Right lung (tissue), 2 donors: ENCODE measurements at regions not wholly inside any gene's neighbourhood (a gene's known extent, or its start where the extent isn't known, plus 50 kb on each side); places are given as distances from the start of the nearest gene placed in this dataset.

ENCODE experiments used
- DNase-seq, 2 donors: peaks; one replicate each; pipeline ENCODE4 v3.0.0-alpha.2; 2013

DNA sequence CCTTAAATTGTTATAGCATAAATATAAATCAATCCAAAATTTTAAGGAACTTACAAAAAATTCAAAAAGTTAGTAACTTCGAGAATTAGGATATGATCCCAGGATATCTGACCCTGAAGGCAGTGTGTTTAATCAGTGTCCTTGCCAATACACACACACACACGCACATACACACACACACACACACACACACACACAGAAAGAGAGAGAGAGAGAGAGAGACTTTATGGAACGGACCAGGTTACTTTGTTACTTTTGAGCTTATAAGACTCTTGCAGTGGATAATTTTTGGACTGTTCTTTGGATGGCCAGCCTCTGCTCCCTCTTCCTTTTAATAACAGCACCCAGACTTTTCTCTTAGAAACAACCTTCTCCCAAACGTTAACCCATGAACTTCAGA lies 322.9 kb downstream of the NFIB start:
- no peak for DNase-seq

DNA sequence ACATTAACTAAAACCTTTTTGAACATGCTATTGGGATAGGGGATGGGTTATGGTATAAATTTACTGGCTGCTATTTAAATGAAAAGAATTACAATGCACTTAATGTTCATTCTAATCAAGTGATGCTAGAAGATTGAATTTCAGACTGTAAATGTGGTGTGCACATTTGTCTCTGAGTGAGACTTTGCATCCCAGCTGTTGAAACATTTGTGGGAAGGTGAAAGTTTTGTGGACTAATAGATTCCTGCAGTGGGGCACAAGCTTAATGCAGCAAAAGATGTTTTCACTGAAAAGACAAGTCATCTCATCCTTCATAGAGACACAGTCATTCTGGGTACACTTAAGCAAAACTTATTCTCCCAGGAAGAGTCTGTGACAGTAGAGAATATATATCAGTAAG lies 323.6 kb downstream of the NFIB start:
- DNase-seq, result no peak

GRCh38 chr9:13988944-13989343 lies 325.0 kb downstream of the NFIB start:
- no peak for DNase-seq

DNA sequence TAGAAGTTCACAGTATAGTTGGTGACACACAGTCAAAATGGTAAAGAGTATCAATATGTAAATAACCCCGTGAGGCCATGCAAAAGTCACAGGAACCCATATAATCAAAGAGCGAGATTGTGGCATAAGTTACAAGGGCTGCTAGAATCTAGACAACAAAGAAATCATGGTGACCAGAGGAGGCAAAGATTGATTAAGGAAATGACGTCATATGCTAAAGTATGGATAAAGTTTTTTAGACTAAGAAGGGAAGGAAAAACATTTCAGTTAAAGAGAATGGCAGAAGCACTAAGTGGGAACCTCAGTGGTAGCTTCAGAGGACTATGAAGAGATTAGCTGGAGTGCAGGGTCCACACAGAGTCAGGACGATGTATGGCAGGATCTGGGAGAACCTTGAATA lies 330.3 kb downstream of the NFIB start:
- no peak for DNase-seq

DNA sequence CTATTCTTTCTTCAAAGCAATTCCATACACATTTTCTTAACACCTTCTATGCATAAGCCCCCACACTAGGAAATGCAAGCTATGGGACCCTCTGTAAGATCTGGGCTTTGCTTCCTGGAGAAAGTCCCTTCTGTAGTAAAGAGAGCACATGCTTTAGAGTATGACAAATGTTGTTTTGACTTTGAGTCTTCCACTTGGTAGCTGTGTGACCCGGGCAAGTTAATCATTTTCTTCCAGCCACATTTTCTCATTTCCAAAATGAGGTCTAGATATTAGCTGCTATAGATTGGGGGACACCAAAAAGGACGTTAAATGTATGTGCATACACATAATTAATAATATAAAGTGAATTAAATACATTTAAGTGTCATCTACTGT lies 334.0 kb downstream of the NFIB start:
- no peak for DNase-seq

DNA sequence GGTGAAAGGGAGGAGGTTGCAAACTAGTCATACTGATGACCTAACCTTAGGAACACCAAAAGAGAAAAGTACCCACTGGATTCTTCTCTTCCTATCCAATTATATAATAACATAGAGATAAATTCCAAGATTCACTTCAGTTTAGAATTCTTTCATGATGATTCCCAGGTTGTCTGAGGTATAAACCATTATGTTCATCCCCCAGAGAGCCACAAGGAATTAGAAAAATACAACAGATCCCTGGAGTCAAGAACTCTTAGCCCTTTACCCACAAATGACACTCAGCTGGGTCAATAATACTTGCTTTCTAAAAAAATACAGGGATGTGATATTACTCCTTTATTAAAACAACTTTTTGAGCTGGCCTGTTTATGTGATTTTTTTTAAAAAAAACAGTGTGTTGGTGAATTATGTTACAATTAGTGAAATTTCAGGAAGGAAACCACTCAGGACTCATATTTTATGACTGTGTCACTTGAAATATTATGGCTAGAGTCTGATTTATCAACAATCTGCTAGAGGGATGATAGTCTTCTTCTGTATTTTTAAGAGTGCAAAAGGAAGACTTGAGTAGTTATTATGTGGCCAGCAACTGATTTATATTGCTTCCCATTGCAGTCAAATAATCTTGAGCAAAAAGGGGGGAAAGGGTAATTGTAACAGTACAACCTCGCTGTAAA lies 338.2 kb downstream of the NFIB start:
- no peak for DNase-seq

DNA sequence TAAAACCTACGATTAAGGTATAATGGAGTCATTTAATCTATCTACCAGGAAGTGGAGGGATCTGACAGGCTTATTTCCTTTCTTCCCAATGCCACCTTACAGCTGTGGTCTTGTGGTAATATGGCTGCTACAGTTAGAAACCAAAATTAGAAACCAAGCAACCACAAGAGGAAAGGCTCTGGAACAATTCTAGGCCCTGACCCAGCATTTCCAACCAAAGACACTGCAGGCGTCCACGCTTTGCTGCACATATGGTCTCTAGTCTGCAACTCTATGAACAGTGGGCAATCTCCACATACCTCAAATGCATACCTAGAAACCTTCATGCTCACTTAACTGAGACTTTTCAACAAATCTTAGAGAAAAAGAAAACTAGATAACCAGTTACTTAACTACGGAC lies 339.1 kb downstream of the NFIB start:
- no peak for DNase-seq

DNA sequence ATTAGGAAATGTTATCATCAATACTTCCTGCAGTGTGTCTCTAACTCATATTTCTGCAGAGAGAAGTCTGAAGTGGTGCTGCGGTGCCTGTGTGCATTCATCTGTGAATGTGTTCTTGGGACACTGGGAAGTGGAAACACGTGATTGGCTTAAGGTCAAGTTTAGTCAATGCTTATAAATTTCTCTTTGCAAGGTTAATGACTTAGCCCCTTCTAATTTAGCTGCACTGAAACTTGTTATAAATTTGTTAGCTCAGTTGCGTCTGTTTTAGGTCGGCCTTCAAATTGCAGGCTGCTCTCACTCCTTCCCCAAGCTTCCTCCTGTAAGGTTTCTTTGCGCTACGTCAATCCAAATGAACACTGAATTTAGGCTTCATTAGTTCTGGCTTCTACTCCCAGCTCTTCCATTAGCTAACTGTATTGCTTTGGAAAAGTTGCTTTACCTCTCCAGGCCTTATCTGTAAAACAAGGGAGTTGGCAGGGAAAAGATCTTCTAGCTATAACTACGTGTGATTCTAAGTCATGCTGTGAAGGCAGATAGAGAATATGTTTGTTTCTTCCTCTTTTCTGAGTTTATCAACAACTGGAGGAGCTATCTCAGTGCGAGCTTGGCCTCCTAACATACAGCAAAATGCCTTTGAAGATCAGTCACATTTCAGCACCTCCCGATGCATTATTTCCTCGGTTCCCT lies 341.8 kb downstream of the NFIB start:
- DNase-seq, result no peak

GRCh38 chr9:13971415-13971814 lies 342.5 kb downstream of the NFIB start:
- no peak for DNase-seq

DNA sequence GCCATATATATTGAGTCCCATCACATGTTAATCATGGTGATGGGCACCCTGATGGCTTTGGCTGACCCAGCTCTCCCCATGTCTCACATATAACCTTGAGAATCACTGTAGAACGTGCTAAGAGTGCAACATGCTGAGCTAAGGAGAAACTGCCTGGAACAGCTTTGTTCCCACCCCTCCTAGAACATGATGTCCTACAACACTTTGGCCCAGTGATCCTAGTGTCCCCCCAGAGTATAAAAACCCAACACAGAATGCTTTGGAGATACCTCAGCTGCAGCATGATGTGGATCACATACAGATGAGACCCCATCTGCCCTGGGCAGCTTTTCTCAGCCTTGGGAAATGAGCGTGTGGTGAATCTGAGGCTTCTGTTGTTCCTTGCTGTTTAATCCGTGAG lies 343.5 kb downstream of the NFIB start:
- DNase-seq, result no peak

- no peak for DNase-seq
These were observed 343.9 kb downstream of the NFIB start for GRCh38 chr9:13970018-13970417.

- DNase-seq, result no peak
These were observed 346.5 kb downstream of the NFIB start for GRCh38 chr9:13967438-13967837.

- no peak for DNase-seq
These were observed 346.9 kb downstream of the NFIB start for GRCh38 chr9:13967011-13967410.

GRCh38 chr9:13963005-13963653 lies 350.8 kb downstream of the NFIB start:
- DNase-seq, result no peak

- no peak for DNase-seq
These were observed 351.9 kb downstream of the NFIB start for GRCh38 chr9:13962006-13962405.

DNA sequence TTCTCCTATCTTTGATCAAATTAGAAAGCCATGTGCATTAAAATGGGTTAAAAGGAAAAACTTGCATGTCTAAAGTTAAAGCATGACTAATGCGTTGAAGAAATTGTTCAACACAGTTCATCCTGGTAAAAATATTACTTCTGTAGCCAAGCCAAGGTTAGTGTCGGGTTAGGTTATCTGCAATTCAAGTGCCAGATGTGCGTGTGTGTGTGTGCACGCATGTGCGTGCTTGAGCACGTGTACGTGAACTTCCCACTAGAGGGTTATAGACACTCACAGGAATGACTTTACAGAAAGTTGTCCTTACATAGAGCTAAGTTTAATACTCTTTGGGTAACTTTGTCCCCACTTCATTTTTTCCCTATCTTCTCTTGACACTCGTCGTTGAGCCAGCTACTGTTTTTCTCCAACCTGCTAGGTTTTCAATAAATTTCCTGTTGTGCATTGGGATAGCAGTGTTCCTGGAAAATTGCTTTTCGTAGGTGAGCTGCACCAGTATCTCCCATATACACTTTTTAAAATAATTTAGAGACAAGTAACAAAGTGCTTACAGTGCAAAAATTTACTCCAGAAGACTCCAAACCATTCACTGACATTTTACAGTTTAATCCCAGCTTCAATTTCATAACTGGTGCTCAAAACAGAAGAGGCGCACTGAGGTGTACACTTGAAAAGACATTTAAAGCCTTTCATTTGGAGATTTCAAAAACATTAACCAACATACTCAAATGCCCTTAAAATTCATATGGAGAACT lies 353.8 kb downstream of the NFIB start:
- DNase-seq, result no peak

DNA sequence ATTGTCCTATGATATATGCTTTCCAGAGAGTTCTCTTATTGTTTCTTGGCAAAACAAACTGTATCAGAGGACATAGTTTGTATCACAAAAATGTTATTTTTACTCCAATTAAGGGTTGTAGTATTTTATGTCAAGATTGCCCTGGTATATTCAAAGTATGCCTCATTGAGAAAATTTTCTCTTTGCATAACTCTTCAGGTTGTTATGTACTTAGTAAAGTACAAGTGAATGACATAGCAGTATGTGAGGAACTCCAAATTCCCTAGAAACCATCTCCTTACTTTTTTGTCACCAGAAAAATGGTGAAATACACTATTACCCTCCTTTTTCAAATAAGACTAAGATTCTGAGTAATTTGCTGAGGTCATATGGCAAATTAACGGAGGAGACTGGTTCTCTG lies 355.3 kb downstream of the NFIB start:
- DNase-seq, result no peak

DNA sequence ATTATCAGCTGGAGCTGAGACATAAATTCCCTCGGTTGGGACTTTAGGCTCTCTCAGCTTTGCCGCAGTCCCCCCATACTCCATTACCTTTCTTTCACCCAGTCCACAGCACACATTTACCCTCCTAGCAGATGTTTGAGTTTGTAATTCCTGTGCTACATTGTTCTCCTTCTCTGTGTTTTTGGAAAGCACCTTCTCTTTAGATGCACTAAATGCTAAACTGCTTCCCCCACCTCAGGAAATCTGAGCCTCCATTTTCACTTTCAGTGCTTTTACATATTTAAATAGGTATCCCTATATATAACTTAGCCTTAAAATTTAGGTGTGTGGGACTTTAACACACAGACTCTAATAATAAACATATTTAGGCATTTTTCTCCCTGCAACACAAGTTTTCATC lies 356.9 kb downstream of the NFIB start:
- no peak for DNase-seq

GRCh38 chr9:13956107-13956506 lies 357.8 kb downstream of the NFIB start:
- DNase-seq, result no peak

GRCh38 chr9:13952906-13953305 lies 361.0 kb downstream of the NFIB start:
- DNase-seq, result no peak

DNA sequence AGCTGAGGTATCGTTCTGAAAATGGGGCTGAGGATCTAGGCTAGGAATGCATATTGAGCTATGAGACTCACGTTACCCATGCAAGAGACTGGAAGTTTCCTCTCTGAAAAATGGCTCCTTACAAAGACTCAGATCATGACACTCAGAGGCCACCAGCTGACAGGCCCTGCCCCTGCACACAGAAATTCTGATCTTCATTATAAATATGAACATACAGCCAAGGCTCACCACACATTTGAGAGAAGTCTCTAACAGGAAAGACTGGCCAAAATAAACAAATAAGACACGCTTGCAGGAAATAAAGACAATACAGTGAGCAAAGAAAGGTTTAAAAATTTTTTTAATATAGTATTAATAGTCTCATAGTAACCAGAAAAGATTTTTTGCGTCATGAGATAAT lies 365.9 kb downstream of the NFIB start:
- no peak for DNase-seq

- no peak for DNase-seq
These were observed 370.8 kb downstream of the NFIB start for GRCh38 chr9:13943176-13943575.

DNA sequence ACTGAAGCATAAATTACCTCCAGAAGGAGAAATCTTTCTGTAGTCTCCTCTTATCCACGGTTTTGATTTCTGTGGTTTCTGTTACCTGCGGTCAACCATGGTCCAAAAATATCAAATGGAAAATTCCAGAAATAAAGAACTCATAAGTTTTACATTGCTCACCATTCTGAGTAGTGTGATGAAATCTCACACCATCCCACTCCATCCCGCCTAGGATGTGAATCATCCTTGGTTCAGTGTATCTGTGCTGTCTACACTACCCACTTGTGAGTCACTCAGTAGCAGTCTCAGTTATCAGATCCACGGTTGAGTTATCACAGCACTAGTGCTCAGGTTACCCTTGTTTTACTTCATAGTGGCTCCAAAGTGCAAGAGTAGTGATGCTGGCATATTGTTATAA lies 371.2 kb downstream of the NFIB start:
- no peak for DNase-seq
